Testis (tissue), 2 donors: ENCODE measurements at regions not wholly inside any gene's neighbourhood (a gene's known extent, or its start where the extent isn't known, plus 50 kb on each side); places are given as distances from the start of the nearest gene placed in this dataset.

Experiments
- DNase-seq: peaks from one replicate; pipeline ENCODE4 v3.0.0-alpha.2; 2019
- H3K27ac ChIP-seq, 2 donors: fragments of 200-600 bp; sonication (generic); one replicate each; pipeline ENCODE4 v1.5.1; 2019
- H3K27me3 ChIP-seq: fragments of 200-600 bp; sonication (generic); one replicate; pipeline ENCODE4 v1.5.1; 2019
- H3K36me3 ChIP-seq: fragments of 200-600 bp; sonication (generic); one replicate; pipeline ENCODE4 v1.5.1; 2017; ENCODE audit warnings: low read depth; ENCODE audit errors: missing control alignments
- H3K4me1 ChIP-seq: fragments of 200-600 bp; sonication (generic); one replicate; pipeline ENCODE4 v1.5.1; 2019
- H3K4me3 ChIP-seq, 2 donors: fragments of 200-600 bp; sonication (generic); one replicate each; pipeline ENCODE4 v1.5.1; 2017 to 2019
- H3K9me3 ChIP-seq: fragments of 200-600 bp; sonication (generic); one replicate; pipeline ENCODE4 v1.5.1; 2017
- CTCF ChIP-seq, 3 experiments: fragments of 450-650 bp in 2 of 3; fragments of 200-600 bp in 1 of 3; sonication (generic) in 1 of 3; IDR thresholded peaks; one replicate each; pipeline ENCODE4 v1.5.1; 2016 to 2019; ENCODE audit warnings: antibody characterized with exemption in 3 of 3, mild to moderate bottlenecking in 2 of 3, moderate library complexity in 1 of 3
- POLR2A ChIP-seq: fragments of 450-650 bp; IDR thresholded peaks from one replicate; pipeline ENCODE4 v1.6.1; 2017; ENCODE audit warnings: antibody characterized with exemption, mild to moderate bottlenecking, moderate library complexity
- WGBS, 2 donors: methylation state at CpG; one replicate each; pipeline ENCODE4 v1.1.5; 2018; 5-methylcytosine and 5-hydroxymethylcytosine counted together
- intact Hi-C: fragments of 100-400 bp; cut with DNase I; formaldehyde crosslinking; loops from one replicate; pipeline ENCODE4 v1.15.1; 2023; ENCODE audit warnings: low total_unique reads

GRCh38 chr1:60541831-60542532 lies 468.4 kb upstream of the C1orf87 start:
- DNase-seq, result no peak
- TF ChIP-seq POLR2A (no peak), CTCF (IDR thresholded peaks at IDR 0.05) (no peak)
- intact Hi-C loops, result no loop called here

GRCh38 chr1:60540141-60540540 lies 466.6 kb upstream of the C1orf87 start:
- Histone ChIP-seq H3K9me3 (no peaks in the 10 kb centered on the region), H3K27me3 (no peaks in the 10 kb centered on the region), H3K36me3 (no peaks in the 10 kb centered on the region), H3K4me3 (no peak overlapping the region), H3K27ac (no peak overlapping the region), H3K4me1 (no peaks in the 10 kb centered on the region)
- intact Hi-C loops, result no loop called here
- DNase-seq, result no peak
- WGBS, 2 donors, result 62 to 68% methylated on average over 12 of the region's 12 CpGs
- TF ChIP-seq POLR2A (no peak), CTCF (IDR thresholded peaks at IDR 0.05) (no peak)

More at GRCh38 chr1:60541831-60542532, 468.4 kb upstream of the C1orf87 start:
- Histone ChIP-seq H3K4me3 (no peak overlapping the region), H3K27ac (no peak overlapping the region), H3K36me3 (no peaks in the 10 kb centered on the region), H3K27me3 (no peaks in the 10 kb centered on the region), H3K9me3 (no peaks in the 10 kb centered on the region), H3K4me1 (no peaks in the 10 kb centered on the region)
- 55 to 67% methylated on average over 2 of the region's 2 CpGs for WGBS, 2 donors

GRCh38 chr1:60535713-60536112 lies 462.1 kb upstream of the C1orf87 start:
- intact Hi-C loops, result no loop called here
- Histone ChIP-seq H3K27ac (no peak overlapping the region), H3K27me3 (no peaks in the 10 kb centered on the region), H3K9me3 (no peaks in the 10 kb centered on the region), H3K36me3 (no peaks in the 10 kb centered on the region), H3K4me1 (no peaks in the 10 kb centered on the region), H3K4me3 (no peak overlapping the region)
- no peak for DNase-seq
- TF ChIP-seq CTCF (IDR thresholded peaks at IDR 0.05) (no peak), POLR2A (no peak)
- 89 to 94% methylated on average over 2 of the region's 2 CpGs for WGBS, 2 donors

- Histone ChIP-seq H3K27me3 (no peaks in the 10 kb centered on the region), H3K27ac (no peak overlapping the region), H3K36me3 (no peaks in the 10 kb centered on the region), H3K4me1 (no peaks in the 10 kb centered on the region), H3K9me3 (no peaks in the 10 kb centered on the region), H3K4me3 (no peak overlapping the region)
- DNase-seq, result no peak
- intact Hi-C loops, result no loop called here
- TF ChIP-seq CTCF (IDR thresholded peaks at IDR 0.05) (no peak), POLR2A (no peak)
Observed at GRCh38 chr1:60527567-60527966, 454.0 kb upstream of the C1orf87 start.

- Histone ChIP-seq H3K27me3 (no peaks in the 10 kb centered on the region), H3K36me3 (no peaks in the 10 kb centered on the region), H3K27ac (no peak overlapping the region), H3K9me3 (no peaks in the 10 kb centered on the region), H3K4me1 (no peaks in the 10 kb centered on the region), H3K4me3 (no peak overlapping the region)
- no peak for DNase-seq
- 72 to 79% methylated on average over 3 of the region's 3 CpGs for WGBS, 2 donors
- intact Hi-C loops, result no loop called here
- TF ChIP-seq POLR2A (no peak), CTCF (IDR thresholded peaks at IDR 0.05) (no peak)
Observed at GRCh38 chr1:60516996-60517395, 443.4 kb upstream of the C1orf87 start.
